LNCAP (cell line): ENCODE measurements at regions not wholly inside any gene's neighbourhood (a gene's known extent, or its start where the extent isn't known, plus 50 kb on each side); places are given as distances from the start of the nearest gene placed in this dataset.

Experiments
- TF ChIP-seq, protein P1 (sequence below): fragments of 450-650 bp; IDR thresholded peaks from 2 replicates; pipeline ENCODE4 v1.5.1; 2017; ENCODE audit warnings: mild to moderate bottlenecking

DNA sequence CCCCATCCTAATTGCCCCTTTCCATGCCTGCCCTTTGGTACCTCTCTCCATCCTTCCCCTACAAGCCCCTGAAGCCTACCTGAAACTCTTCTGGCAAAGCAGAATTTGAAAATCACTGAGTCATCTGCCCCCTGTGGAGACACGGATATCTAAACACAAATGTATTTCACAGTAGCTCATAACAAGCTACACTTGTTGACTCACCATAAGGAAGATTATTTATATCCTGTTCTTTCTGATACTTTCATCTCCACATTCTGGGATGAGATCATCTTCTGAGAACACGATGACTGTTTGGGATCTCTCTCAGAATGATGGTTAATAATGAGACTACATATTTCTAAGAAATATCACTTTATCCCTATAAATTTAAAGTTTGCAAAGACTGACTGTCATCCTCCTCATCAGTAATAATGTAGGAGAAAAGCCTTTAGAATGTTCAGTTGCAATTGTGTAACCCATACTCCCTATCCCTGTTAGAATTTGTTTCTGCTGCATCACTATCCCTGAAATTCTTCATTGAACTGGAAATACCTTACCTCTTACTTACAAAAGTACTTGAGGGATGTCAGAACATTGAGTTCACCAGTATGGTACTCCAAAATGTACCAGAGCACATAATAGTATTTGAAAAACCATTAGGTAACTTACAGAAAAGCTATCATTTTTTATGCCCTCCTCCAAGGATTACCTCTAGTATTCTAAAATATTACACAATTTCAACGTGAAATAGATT, 116.1 kb upstream of the IL12A start:
- TF ChIP-seq, protein P1, sequence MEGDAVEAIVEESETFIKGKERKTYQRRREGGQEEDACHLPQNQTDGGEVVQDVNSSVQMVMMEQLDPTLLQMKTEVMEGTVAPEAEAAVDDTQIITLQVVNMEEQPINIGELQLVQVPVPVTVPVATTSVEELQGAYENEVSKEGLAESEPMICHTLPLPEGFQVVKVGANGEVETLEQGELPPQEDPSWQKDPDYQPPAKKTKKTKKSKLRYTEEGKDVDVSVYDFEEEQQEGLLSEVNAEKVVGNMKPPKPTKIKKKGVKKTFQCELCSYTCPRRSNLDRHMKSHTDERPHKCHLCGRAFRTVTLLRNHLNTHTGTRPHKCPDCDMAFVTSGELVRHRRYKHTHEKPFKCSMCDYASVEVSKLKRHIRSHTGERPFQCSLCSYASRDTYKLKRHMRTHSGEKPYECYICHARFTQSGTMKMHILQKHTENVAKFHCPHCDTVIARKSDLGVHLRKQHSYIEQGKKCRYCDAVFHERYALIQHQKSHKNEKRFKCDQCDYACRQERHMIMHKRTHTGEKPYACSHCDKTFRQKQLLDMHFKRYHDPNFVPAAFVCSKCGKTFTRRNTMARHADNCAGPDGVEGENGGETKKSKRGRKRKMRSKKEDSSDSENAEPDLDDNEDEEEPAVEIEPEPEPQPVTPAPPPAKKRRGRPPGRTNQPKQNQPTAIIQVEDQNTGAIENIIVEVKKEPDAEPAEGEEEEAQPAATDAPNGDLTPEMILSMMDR: peak; percentile 20; the same call in 1 of the 2 replicates

DNA sequence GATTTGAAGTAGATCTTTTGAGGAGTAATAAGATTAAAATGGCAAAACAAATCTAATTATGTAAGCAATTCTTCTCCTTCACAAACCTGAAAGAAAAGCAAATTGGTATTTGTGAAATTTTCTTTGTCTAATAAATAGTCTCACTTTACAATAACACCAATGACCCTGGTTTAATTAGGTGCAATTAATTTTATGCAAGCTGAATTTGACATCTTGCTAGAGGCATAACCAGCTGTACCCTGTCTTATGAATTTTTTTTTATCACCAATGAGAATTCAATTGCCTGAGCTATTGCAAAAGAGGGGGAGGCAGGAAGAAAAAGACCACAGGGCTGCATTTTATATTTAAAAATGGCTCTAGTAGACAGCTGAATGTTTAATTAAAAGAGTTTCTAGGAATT, 113.5 kb upstream of the IL12A start:
- TF ChIP-seq, protein P1: no peak

DNA sequence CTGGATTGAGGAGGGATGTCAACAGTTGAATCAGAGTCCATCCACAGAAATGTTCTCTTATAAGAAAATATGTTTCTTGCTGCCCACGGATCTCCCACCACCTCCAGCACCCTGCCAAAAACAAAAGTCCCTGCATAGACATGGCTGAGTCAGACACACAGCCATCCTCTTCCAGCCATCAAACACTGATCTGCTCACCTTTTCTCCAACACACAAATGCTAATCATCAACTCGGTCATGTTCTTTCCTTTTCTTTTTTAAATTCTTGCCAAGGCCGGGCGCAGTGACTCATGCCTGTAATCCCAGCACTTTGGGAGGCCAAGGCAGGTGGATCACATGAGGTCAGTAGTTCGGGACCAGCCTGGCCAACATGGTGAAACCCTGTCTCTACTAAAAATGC, 110.7 kb upstream of the IL12A start:
- TF ChIP-seq, protein P1: no peak

- TF ChIP-seq, protein P1: no peak
Observed at GRCh38 chr3:159879146-159879545, 109.5 kb upstream of the IL12A start.

DNA sequence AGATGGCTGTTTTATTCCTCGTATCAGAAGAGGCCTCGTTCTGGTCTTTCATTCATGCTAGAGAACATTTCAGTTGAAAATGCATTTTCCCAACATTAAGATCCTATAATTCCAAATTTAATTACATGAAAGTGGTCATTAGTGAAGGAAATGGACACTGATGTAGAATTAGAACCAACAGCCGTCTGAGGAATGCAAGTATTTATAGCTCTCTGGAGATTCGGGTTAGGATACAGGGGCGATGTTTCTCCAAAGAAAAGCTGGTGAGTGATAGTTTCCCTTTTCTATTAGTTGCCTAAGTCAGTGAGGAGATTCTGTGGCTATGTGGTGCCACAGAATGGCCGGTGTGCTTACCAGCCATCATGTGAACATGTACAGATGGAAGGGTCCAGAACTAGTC, 109.0 kb upstream of the IL12A start:
- TF ChIP-seq, protein P1: no peak

DNA sequence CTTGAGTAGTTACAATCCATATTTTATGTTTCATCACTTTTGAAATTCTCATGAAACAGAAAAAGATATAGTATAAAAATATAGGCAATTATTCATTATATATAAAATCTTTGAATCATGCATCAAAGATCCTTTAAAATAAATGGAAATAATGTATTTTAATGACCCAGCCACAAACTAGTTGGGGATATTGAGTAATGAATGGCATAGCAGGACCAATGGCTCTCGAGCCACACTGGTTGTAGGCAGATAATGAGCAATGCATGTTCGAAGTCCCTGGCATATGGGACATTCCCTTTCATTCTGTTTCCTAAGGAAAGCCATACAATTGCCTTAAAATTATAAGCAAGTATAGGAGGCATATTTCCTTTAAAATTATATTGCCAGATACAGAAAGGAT, 107.4 kb upstream of the IL12A start:
- TF ChIP-seq, protein P1: no peak

GRCh38 chr3:159881828-159882309, 106.8 kb upstream of the IL12A start:
- TF ChIP-seq, protein P1: no peak
